ENCODE measurements at regions not wholly inside any gene's neighbourhood (a gene's known extent, or its start where the extent isn't known, plus 50 kb on each side); places are given as distances from the start of the nearest gene placed in this dataset.

GRCh38 chr22:44627521-44628139 lies 74.4 kb upstream of the PRR5 start:
- TF ChIP-seq ZNF70 (CRISPR knock-in tag; IDR thresholded peaks at IDR 0.05) (no peak), ZNF8 (CRISPR knock-in tag; IDR thresholded peaks at IDR 0.05) (no peak), ZFP3 (CRISPR knock-in tag; IDR thresholded peaks at IDR 0.05) (no peak), ZC3H10 (CRISPR knock-in tag; IDR thresholded peaks at IDR 0.05) (no peak), GLIS3 (CRISPR knock-in tag; IDR thresholded peaks at IDR 0.05) (no peak), CSDC2 (CRISPR knock-in tag; IDR thresholded peaks at IDR 0.05) (no peak), ARNTL (CRISPR knock-in tag; IDR thresholded peaks at IDR 0.05; ENCODE audit: borderline replicate concordance, low read depth) (no peak), PPARA (CRISPR knock-in tag; IDR thresholded peaks at IDR 0.05; ENCODE audit: borderline replicate concordance) (no peak), PATZ1 (CRISPR knock-in tag; IDR thresholded peaks at IDR 0.05; ENCODE audit: borderline replicate concordance) (no peak), TSHZ2 (CRISPR knock-in tag; IDR thresholded peaks at IDR 0.05) (no peak), ZFP30 (CRISPR knock-in tag; IDR thresholded peaks at IDR 0.05) (no peak), SNAI2 (CRISPR knock-in tag; IDR thresholded peaks at IDR 0.05) (no peak), ISL1 (CRISPR knock-in tag; IDR thresholded peaks at IDR 0.05) (no peak)
- TF ChIP-seq, protein P1, sequence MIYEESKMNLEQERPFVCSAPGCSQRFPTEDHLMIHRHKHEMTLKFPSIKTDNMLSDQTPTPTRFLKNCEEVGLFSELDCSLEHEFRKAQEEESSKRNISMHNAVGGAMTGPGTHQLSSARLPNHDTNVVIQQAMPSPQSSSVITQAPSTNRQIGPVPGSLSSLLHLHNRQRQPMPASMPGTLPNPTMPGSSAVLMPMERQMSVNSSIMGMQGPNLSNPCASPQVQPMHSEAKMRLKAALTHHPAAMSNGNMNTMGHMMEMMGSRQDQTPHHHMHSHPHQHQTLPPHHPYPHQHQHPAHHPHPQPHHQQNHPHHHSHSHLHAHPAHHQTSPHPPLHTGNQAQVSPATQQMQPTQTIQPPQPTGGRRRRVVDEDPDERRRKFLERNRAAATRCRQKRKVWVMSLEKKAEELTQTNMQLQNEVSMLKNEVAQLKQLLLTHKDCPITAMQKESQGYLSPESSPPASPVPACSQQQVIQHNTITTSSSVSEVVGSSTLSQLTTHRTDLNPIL (CRISPR knock-in tag; IDR thresholded peaks at IDR 0.05; ENCODE audit: low read depth): no peak
